H1 (cell line): ENCODE measurements at regions not wholly inside any gene's neighbourhood (a gene's known extent, or its start where the extent isn't known, plus 50 kb on each side); places are given as distances from the start of the nearest gene placed in this dataset.

Experiments used
- CTCF ChIA-PET: fragments of 300-600 bp; sonication (Branson Sonifier 250); formaldehyde crosslinking; loops from one replicate; lab custom pipeline; 2021; ENCODE audit not compliant: partially characterized antibody; lab: Charles Lee
- POLR2A ChIA-PET: fragments of 300-600 bp; sonication (Branson Sonifier 250); formaldehyde crosslinking; loops from one replicate; lab custom pipeline; 2021; ENCODE audit warnings: inconsistent platforms; ENCODE audit not compliant: partially characterized antibody; lab: Charles Lee
- DNase-seq, 2 experiments: peaks; one replicate each; pipeline versions ENCODE4 v3.0.0 to v3.0.0-alpha.2; 2010 to 2022; ENCODE audit warnings: low spot score in 2 of 2, low read depth in 1 of 2, mixed read lengths in 1 of 2
- FAIRE-seq: peaks from 2 replicates; lab custom pipeline; 2011; peaks lifted over from hg19 to GRCh38; lab: Jason Lieb, UNC
- H2AFZ ChIP-seq: 2 replicates; pipeline ENCODE4 v1.8.1; 2012; ENCODE audit warnings: low read length, inconsistent platforms
- H2AK5ac ChIP-seq: 2 replicates; pipeline ENCODE4 v1.6.1; 2013; ENCODE audit warnings: low read depth, low read length
- H2BK120ac ChIP-seq: replicated peaks from 2 replicates; pipeline ENCODE3; 2013; ENCODE audit warnings: low read depth, low read length, inconsistent platforms
- H2BK12ac ChIP-seq: 2 replicates; pipeline ENCODE4 v1.6.1; 2013; ENCODE audit warnings: low read depth, low read length
- H2BK15ac ChIP-seq: 2 replicates; pipeline ENCODE4 v1.6.1; 2013; ENCODE audit warnings: low read length
- H2BK20ac ChIP-seq: 2 replicates; pipeline ENCODE4 v1.6.1; 2013; ENCODE audit warnings: low read length
- H2BK5ac ChIP-seq: 2 replicates; pipeline ENCODE4 v1.6.1; 2013; ENCODE audit warnings: low read depth, low read length
- H3K14ac ChIP-seq: 2 replicates; pipeline ENCODE4 v1.6.1; 2013; ENCODE audit warnings: inconsistent platforms; ENCODE audit not compliant: insufficient read length
- H3K18ac ChIP-seq: 2 replicates; pipeline ENCODE4 v1.6.1; 2013; ENCODE audit warnings: low read length; ENCODE audit errors: extremely low read depth
- H3K23ac ChIP-seq: 2 replicates; pipeline ENCODE4 v1.6.1; 2013; ENCODE audit warnings: inconsistent platforms; ENCODE audit not compliant: insufficient read length
- H3K23me2 ChIP-seq: 2 replicates; pipeline ENCODE4 v1.6.1; 2013; ENCODE audit warnings: low read depth, low read length
- H3K27ac ChIP-seq: 2 replicates; pipeline ENCODE4 v1.6.1; 2011; ENCODE audit warnings: low read depth, low read length, inconsistent platforms
- H3K27me3 ChIP-seq, 4 experiments: replicated peaks in 1 of 4; 1 replicate in 1 of 4; 2 replicates in 3 of 4; pipeline versions ENCODE4 v1.6.1 to v1.8.1; 2011 to 2013; ENCODE audit warnings: low read length in 3 of 4, mild to moderate bottlenecking in 3 of 4, inconsistent platforms in 2 of 4, mixed read lengths in 2 of 4, moderate library complexity in 1 of 4; ENCODE audit not compliant: control insufficient read depth in 3 of 4, insufficient read depth in 3 of 4; ENCODE audit errors: extremely low read depth in 1 of 4
- H3K36me3 ChIP-seq, 4 experiments: 2 replicates each; pipeline versions ENCODE4 v1.6.1 to v1.8.1; 2011 to 2013; ENCODE audit warnings: mild to moderate bottlenecking in 4 of 4, low read length in 3 of 4, moderate library complexity in 2 of 4, control low read depth in 1 of 4, inconsistent platforms in 1 of 4; ENCODE audit not compliant: insufficient read depth in 4 of 4, control insufficient read depth in 2 of 4
- H3K4ac ChIP-seq: replicated peaks from 2 replicates; pipeline ENCODE3; 2013; ENCODE audit warnings: low read length, low read depth, mixed read lengths, inconsistent platforms; ENCODE audit not compliant: insufficient read length
- H3K4me1 ChIP-seq, 4 experiments: replicated peaks in 1 of 4; 1 replicate in 1 of 4; 2 replicates in 3 of 4; pipeline versions ENCODE4 v1.6.1 to v1.8.1; 2011 to 2013; ENCODE audit warnings: low read length in 3 of 4, inconsistent platforms in 2 of 4, mixed read lengths in 1 of 4; ENCODE audit not compliant: insufficient read depth in 4 of 4, control insufficient read depth in 3 of 4
- H3K4me2 ChIP-seq, 2 experiments: 2 replicates each; pipeline versions ENCODE4 v1.6.1 to v1.8.1; 2011 to 2013; ENCODE audit warnings: low read depth in 2 of 2, low read length in 2 of 2, control low read depth in 1 of 2, inconsistent platforms in 1 of 2, mild to moderate bottlenecking in 1 of 2; ENCODE audit not compliant: insufficient read depth in 1 of 2
- H3K4me3 ChIP-seq, 4 experiments: fragments of 200-600, 300-600 bp in 1 of 4; sonication (generic), shearing (Covaris generic), sonication (Bioruptor Twin) in 1 of 4; 2 replicates each; pipeline versions ENCODE4 v1.5.1 to v1.8.1; 2011 to 2016; ENCODE audit warnings: low read length in 4 of 4, low read depth in 3 of 4, control low read depth in 2 of 4, inconsistent platforms in 2 of 4, mild to moderate bottlenecking in 2 of 4, mixed read lengths in 1 of 4, moderate library complexity in 1 of 4; ENCODE audit not compliant: insufficient read depth in 2 of 4; ENCODE audit errors: extremely low read depth in 1 of 4
- H3K56ac ChIP-seq: replicated peaks from 2 replicates; pipeline ENCODE3; 2013; ENCODE audit warnings: low read depth, mild to moderate bottlenecking, mixed read lengths, low read length, inconsistent platforms; ENCODE audit not compliant: insufficient read length
- H3K79me1 ChIP-seq: 2 replicates; pipeline ENCODE4 v1.6.1; 2013; ENCODE audit warnings: low read depth, low read length, control low read depth
- H3K79me2 ChIP-seq, 2 experiments: 2 replicates each; pipeline versions ENCODE4 v1.6.1 to v1.8.1; 2012 to 2013; ENCODE audit warnings: low read length in 2 of 2, mild to moderate bottlenecking in 2 of 2, inconsistent platforms in 1 of 2; ENCODE audit not compliant: insufficient read depth in 2 of 2, control insufficient read depth in 1 of 2
- H3K9ac ChIP-seq, 4 experiments: replicated peaks in 1 of 4; 1 replicate in 1 of 4; 2 replicates in 3 of 4; pipeline versions ENCODE4 v1.6.1 to v1.8.1; 2011 to 2013; ENCODE audit warnings: low read depth in 3 of 4, low read length in 3 of 4, control low read depth in 2 of 4, mild to moderate bottlenecking in 2 of 4, moderate library complexity in 2 of 4, inconsistent platforms in 1 of 4; ENCODE audit errors: extremely low read depth in 1 of 4
- H3K9me3 ChIP-seq, 2 experiments: 2 replicates each; pipeline versions ENCODE4 v1.6.1 to v1.8.1; 2012 to 2013; ENCODE audit warnings: mild to moderate bottlenecking in 2 of 2, moderate library complexity in 2 of 2, control low read depth in 1 of 2, inconsistent platforms in 1 of 2, low read depth in 1 of 2, low read length in 1 of 2, mixed read lengths in 1 of 2; ENCODE audit not compliant: insufficient read depth in 2 of 2
- H4K20me1 ChIP-seq, 2 experiments: replicated peaks in 1 of 2; 2 replicates each; pipeline versions ENCODE3 to v1.8.1; 2011 to 2013; ENCODE audit warnings: inconsistent platforms in 2 of 2, low read length in 2 of 2, mild to moderate bottlenecking in 1 of 2; ENCODE audit not compliant: insufficient read depth in 2 of 2, control insufficient read depth in 1 of 2
- H4K5ac ChIP-seq: 2 replicates; pipeline ENCODE4 v1.6.1; 2013; ENCODE audit warnings: low read length, low read depth, mixed read lengths, inconsistent platforms; ENCODE audit not compliant: insufficient read length
- H4K8ac ChIP-seq: 2 replicates; pipeline ENCODE4 v1.8.0; 2013; ENCODE audit warnings: mild to moderate bottlenecking, moderate library complexity, low read length, inconsistent platforms; ENCODE audit not compliant: insufficient read depth; ENCODE audit errors: extremely low read depth
- H4K91ac ChIP-seq: replicated peaks from 2 replicates; pipeline ENCODE3; 2013; ENCODE audit warnings: low read length, mixed read lengths, inconsistent platforms; ENCODE audit not compliant: insufficient read length
- EP300 ChIP-seq, 2 experiments: IDR thresholded peaks; 1 replicate in 1 of 2; 2 replicates in 1 of 2; pipeline ENCODE4 v1.6.1; 2011 to 2012; ENCODE audit warnings: low read depth in 2 of 2, low read length in 2 of 2, mild to moderate bottlenecking in 2 of 2, borderline replicate concordance in 1 of 2, inconsistent platforms in 1 of 2, moderate library complexity in 1 of 2
- GTF2F1 ChIP-seq: IDR thresholded peaks from 2 replicates; pipeline ENCODE4 v1.6.1; 2012; ENCODE audit warnings: low read depth, low read length, improper control_type of control experiment, borderline replicate concordance
- KDM1A ChIP-seq: fragments of 200-600, 300-600 bp; sonication (generic); IDR thresholded peaks from 2 replicates; pipeline ENCODE4 v1.7.1; 2016; ENCODE audit warnings: mild to moderate bottlenecking, low read length, borderline replicate concordance
- MAFK ChIP-seq: IDR thresholded peaks from 2 replicates; pipeline ENCODE4 v1.6.1; 2012; ENCODE audit warnings: low read depth, mild to moderate bottlenecking, improper control_type of control experiment, low read length
- PHF8 ChIP-seq: fragments of 200-600 bp; sonication (generic); conservative IDR thresholded peaks from 2 replicates; pipeline ENCODE4 v1.7.1; 2012; ENCODE audit warnings: low read depth, mild to moderate bottlenecking, inconsistent platforms, low read length, moderate library complexity
- POU5F1 ChIP-seq: IDR thresholded peaks from 2 replicates; pipeline ENCODE4 v1.6.1; 2011; ENCODE audit warnings: low read depth, mild to moderate bottlenecking, low read length, moderate library complexity
- RBBP5 ChIP-seq: IDR thresholded peaks from 2 replicates; pipeline ENCODE4 v1.7.1; 2012; ENCODE audit warnings: low read depth, mild to moderate bottlenecking, inconsistent platforms, low read length, moderate library complexity, borderline replicate concordance
- SIRT6 ChIP-seq: IDR thresholded peaks from one replicate; pipeline ENCODE4 v1.7.1; 2012; ENCODE audit warnings: low read length, inconsistent platforms
- SRF ChIP-seq: IDR thresholded peaks from 2 replicates; pipeline ENCODE4 v1.6.1; 2011; ENCODE audit warnings: mild to moderate bottlenecking, low read depth, low read length, moderate library complexity
- TAF1 ChIP-seq: IDR thresholded peaks from 2 replicates; pipeline ENCODE4 v1.6.1; 2011; ENCODE audit warnings: mild to moderate bottlenecking, low read depth, low read length
- TCF12 ChIP-seq: IDR thresholded peaks from 2 replicates; pipeline ENCODE4 v1.6.1; 2011; ENCODE audit warnings: low read depth, mild to moderate bottlenecking, low read length
- TEAD4 ChIP-seq: IDR thresholded peaks from 2 replicates; pipeline ENCODE4 v1.6.1; 2012; ENCODE audit warnings: low read depth, low read length, inconsistent platforms, mixed read lengths
- USF2 ChIP-seq: IDR thresholded peaks from 2 replicates; pipeline ENCODE4 v1.6.1; 2011; ENCODE audit warnings: low read length, improper control_type of control experiment
- whole genome bisulfite sequencing, 2 experiments: shearing (Covaris generic) in 1 of 2; methylation state at CpG; one replicate each; pipeline versions ENCODE4 v1.1.6 to v1.1.7; 2013 to 2015; ENCODE audit warnings: low lambda C conversion rate in 2 of 2, mixed read lengths in 2 of 2, inconsistent platforms in 1 of 2, low coverage in 1 of 2, missing lambda C conversion rate in 1 of 2; ENCODE audit not compliant: insufficient replicate concordance in 2 of 2, insufficient coverage in 1 of 2, insufficient read length in 1 of 2; ENCODE audit errors: extremely low coverage in 1 of 2, missing lambda C conversion rate in 1 of 2; 5-methylcytosine and 5-hydroxymethylcytosine counted together

- Histone ChIP-seq H3K27ac (no peak overlapping the region), H4K91ac (no peak overlapping the region), H3K4me3 (no peak overlapping the region), H3K9ac (no peak overlapping the region), H2BK20ac (no peak overlapping the region), H3K23ac (no peak overlapping the region), H3K4me1 (peaks cover 0 to 6% (median 0%) of the 10 kb centered on the region in 4 experiments; a peak in 1 of 7 replicates), H2AK5ac (no peak overlapping the region), H3K9me3 (no peaks in the 10 kb centered on the region), H3K56ac (no peak overlapping the region), H3K27me3 (no peaks in the 10 kb centered on the region), H3K36me3 (no peaks in the 10 kb centered on the region), H2AFZ (no peak overlapping the region), H3K14ac (no peak overlapping the region), H3K23me2 (no peaks in the 10 kb centered on the region), H3K18ac (no peak overlapping the region), H3K79me1 (no peaks in the 10 kb centered on the region), H2BK120ac (no peak overlapping the region), H3K4ac (no peak overlapping the region), H2BK5ac (no peak overlapping the region), H4K8ac (no peak overlapping the region), H3K79me2 (no peaks in the 10 kb centered on the region), H4K20me1 (no peaks in the 10 kb centered on the region), H4K5ac (no peak overlapping the region), H2BK15ac (no peak overlapping the region; the same call in 1 of the 2 replicates), H2BK12ac (no peak overlapping the region), H3K4me2 (no peak overlapping the region)
- ChIA-PET CTCF (no interaction called here), POLR2A (interaction anchor here (1.3 kb wide), 1 partner anchor 11 kb away, joined by 3 read pairs; no protein-coding TSS in a partner anchor)
- 75% methylated on average over 5 of the region's 5 CpGs; no CpG with 5 or more reads in 1 of the 2 experiments for WGBS, 2 experiments
- no peak for TF ChIP-seq USF2
- TF ChIP-seq EP300 (IDR thresholded peaks at IDR 0.05; ENCODE audit: borderline replicate concordance in 1 of 2, low read depth in 2 of 2, low read length in 2 of 2) = no peak
- TF ChIP-seq KDM1A = no peak
- no peak for TF ChIP-seq POU5F1
- TF ChIP-seq TEAD4 = no peak
- TF ChIP-seq SRF = no peak
- TF ChIP-seq RBBP5 = no peak
- no peak for TF ChIP-seq MAFK
- TF ChIP-seq GTF2F1 = no peak
- no peak for TF ChIP-seq PHF8
- TF ChIP-seq SIRT6 = no peak
- no peak for TF ChIP-seq TAF1
- no peak for TF ChIP-seq TCF12
- FAIRE-seq (no peak), DNase-seq (no peak)
Observed at GRCh38 chr17:62902531-62903220, 63.4 kb upstream of the TANC2 start.
